Heart left ventricle (tissue), 13 donors: ENCODE measurements at regions not wholly inside any gene's neighbourhood (a gene's known extent, or its start where the extent isn't known, plus 50 kb on each side); places are given as distances from the start of the nearest gene placed in this dataset.
A peak's percentile ranks its signal among the peaks of the same experiment; 100 is the strongest.

Source experiments
- POLR2A ChIP-seq, 2 donors: fragments of 450-650 bp; IDR thresholded peaks; one replicate each; pipeline ENCODE4 v1.6.1; 2017; ENCODE audit warnings: antibody characterized with exemption in 2 of 2, mild to moderate bottlenecking in 2 of 2, moderate library complexity in 2 of 2
- TF ChIP-seq, protein P1 (sequence below), 12 donors: fragments of 200-600 bp; sonication (generic) in 4 of 12; IDR thresholded peaks; one replicate each; pipeline versions ENCODE4 v1.5.0 to v1.8.0; 2018 to 2022; ENCODE audit warnings: antibody characterized with exemption in 12 of 12, mild to moderate bottlenecking in 5 of 12
- donor health status: ischemic (EF 13 %, LVEDD 7.1; RV severe dilation, severe dysfunction).
- donor health status: DM: no; HTN: yes; CAD: no.
- donor health status: DM: no; HTN: no; CAD: no.
- donor health status: ischemic (EF 25% LVEDD 6.9; RV normal size, moderate dysfunction).
- donor health status: ischemic (EF 25% LVEDD 5.7; RV mildly dilated, moderate dysfunction).
- donor health status: ischemic (EF 35%, LVEDD 5.7; RV mildly dilated, moderate dysfunction).
- donor health status: nonischemic (EF 11% LVEDD 7.7; RV severe dilation, severe dysfunction).
- donor health status: DM: yes; HTN: yes; CAD: no.
- donor health status: PGD.
- donor health status: ischemic (EF 29% LVEDD 5.4; RV normal size, mild dysfunction).
- donor health status: nonischemic (EF 23%, LVEDD 6.1; RV moderate dilation, normal function).

DNA sequence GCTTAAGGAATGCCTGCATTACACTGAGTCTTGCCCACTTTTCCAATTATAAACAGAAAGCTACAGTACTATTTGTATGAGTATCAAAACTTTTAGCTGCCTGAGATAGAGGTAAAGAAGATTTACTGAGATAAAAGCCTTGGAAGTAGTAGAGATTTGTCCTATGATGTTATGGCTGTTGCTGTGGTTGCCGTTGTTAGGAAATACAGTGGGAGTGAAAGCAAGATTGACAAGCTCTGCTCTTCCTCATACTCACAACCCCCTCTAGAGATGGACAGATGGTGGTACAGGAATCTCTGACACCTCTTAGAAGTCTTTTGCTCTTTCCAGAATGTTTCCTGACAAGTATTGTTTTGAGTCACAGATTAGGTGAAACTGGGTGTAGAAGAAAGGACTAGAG is 242.5 kb downstream of the RPIA start:
- TF ChIP-seq, protein P1, sequence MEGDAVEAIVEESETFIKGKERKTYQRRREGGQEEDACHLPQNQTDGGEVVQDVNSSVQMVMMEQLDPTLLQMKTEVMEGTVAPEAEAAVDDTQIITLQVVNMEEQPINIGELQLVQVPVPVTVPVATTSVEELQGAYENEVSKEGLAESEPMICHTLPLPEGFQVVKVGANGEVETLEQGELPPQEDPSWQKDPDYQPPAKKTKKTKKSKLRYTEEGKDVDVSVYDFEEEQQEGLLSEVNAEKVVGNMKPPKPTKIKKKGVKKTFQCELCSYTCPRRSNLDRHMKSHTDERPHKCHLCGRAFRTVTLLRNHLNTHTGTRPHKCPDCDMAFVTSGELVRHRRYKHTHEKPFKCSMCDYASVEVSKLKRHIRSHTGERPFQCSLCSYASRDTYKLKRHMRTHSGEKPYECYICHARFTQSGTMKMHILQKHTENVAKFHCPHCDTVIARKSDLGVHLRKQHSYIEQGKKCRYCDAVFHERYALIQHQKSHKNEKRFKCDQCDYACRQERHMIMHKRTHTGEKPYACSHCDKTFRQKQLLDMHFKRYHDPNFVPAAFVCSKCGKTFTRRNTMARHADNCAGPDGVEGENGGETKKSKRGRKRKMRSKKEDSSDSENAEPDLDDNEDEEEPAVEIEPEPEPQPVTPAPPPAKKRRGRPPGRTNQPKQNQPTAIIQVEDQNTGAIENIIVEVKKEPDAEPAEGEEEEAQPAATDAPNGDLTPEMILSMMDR (IDR thresholded peaks at IDR 0.05), result peak in 3 of 12 donors; percentile 7 to 18 (median 12)
- TF ChIP-seq POLR2A (IDR thresholded peaks at IDR 0.05), result no peak
